K562 (cell line): ENCODE measurements at regions not wholly inside any gene's neighbourhood (a gene's known extent, or its start where the extent isn't known, plus 50 kb on each side); places are given as distances from the start of the nearest gene placed in this dataset.

Source experiments
- ATAC-seq: fragments of 200-7000 bp; cut with Tn5 transposase; 3 replicates; pipeline ENCODE4 v1.9.1; 2020; ENCODE audit warnings: moderate library complexity
- BruUV-seq: library from RNA; stranded (reverse); fragments of 400-500 nt; replicated peaks from 2 replicates; lab custom pipeline; 2021; lab: Mats Ljungman, UMichigan
- CTCF ChIA-PET: fragments of 300-600 bp; formaldehyde crosslinking; extraction: SDS; loops from one replicate; lab custom pipeline; 2021; ENCODE audit warnings: low intra/inter-chr PET ratio; lab: Yijun Ruan, JAX
- POLR2A ChIA-PET: fragments of 300-600, 350-650 bp; sonication (Branson Sonifier 250); formaldehyde crosslinking; extraction: SDS; loops from one replicate; lab custom pipeline; 2021; ENCODE audit warnings: antibody characterized with exemption, inconsistent platforms; lab: Yijun Ruan, JAX
- DNase-seq, 4 experiments: peaks; one replicate each; pipeline versions ENCODE4 v3.0.0 to v3.0.0-alpha.2; 2011 to 2018; ENCODE audit warnings: low spot score in 3 of 4, mixed read lengths in 3 of 4; ENCODE audit errors: extremely low read depth in 1 of 4
- FAIRE-seq: peaks from 2 replicates; lab custom pipeline; 2011; peaks lifted over from hg19 to GRCh38; lab: Jason Lieb, UNC
- H2AFZ ChIP-seq: 2 replicates; pipeline ENCODE4 v1.6.0; 2011; ENCODE audit warnings: low read depth, low read length, control low read depth, inconsistent platforms
- H3K27ac ChIP-seq: fragments of 200-600 bp; 3 replicates; pipeline ENCODE4 v1.8.0; 2011; ENCODE audit warnings: low read depth, mild to moderate bottlenecking, control low read depth, inconsistent platforms, low read length, moderate library complexity, mixed read lengths; ENCODE audit errors: extremely low read depth
- H3K27me3 ChIP-seq, 2 experiments: fragments of 300-600 bp in 1 of 2; 2 replicates in 1 of 2; 3 replicates in 1 of 2; pipeline versions ENCODE4 v1.6.0 to v1.8.0; 2011; ENCODE audit warnings: inconsistent platforms in 2 of 2, low read length in 2 of 2, mild to moderate bottlenecking in 1 of 2, mixed read lengths in 1 of 2, moderate library complexity in 1 of 2; ENCODE audit not compliant: control insufficient read depth in 2 of 2, insufficient read depth in 2 of 2
- H3K36me3 ChIP-seq: fragments of 300-600 bp; 3 replicates; pipeline ENCODE4 v1.8.0; 2011; ENCODE audit warnings: mild to moderate bottlenecking, low read length, inconsistent platforms; ENCODE audit not compliant: control insufficient read depth, insufficient read depth
- H3K4me1 ChIP-seq, 2 experiments: fragments of 200-600 bp in 1 of 2; replicated peaks in 1 of 2; 2 replicates in 1 of 2; 3 replicates in 1 of 2; pipeline versions ENCODE4 v1.5.1 to v1.8.0; 2011; ENCODE audit warnings: inconsistent platforms in 2 of 2, low read length in 2 of 2, mild to moderate bottlenecking in 1 of 2, mixed read lengths in 1 of 2, moderate library complexity in 1 of 2; ENCODE audit not compliant: control insufficient read depth in 2 of 2, insufficient read depth in 2 of 2
- H3K4me2 ChIP-seq: 2 replicates; pipeline ENCODE4 v1.6.1; 2011; ENCODE audit warnings: low read length, control low read depth, inconsistent platforms, mixed read lengths; ENCODE audit not compliant: insufficient read depth
- H3K4me3 ChIP-seq: fragments of 200-600 bp; sonication (generic), shearing (Covaris generic); 2 replicates; pipeline ENCODE4 v1.5.1; 2016; ENCODE audit warnings: control low read depth, inconsistent platforms
- H3K79me2 ChIP-seq: fragments of 200-600 bp; 3 replicates; pipeline ENCODE4 v1.8.0; 2011; ENCODE audit warnings: low read length, inconsistent platforms; ENCODE audit not compliant: control insufficient read depth, insufficient read depth
- H3K9ac ChIP-seq, 2 experiments: 2 replicates each; pipeline versions ENCODE4 v1.6.0 to v1.6.1; 2011; ENCODE audit warnings: low read depth in 2 of 2, low read length in 2 of 2, control low read depth in 1 of 2, inconsistent platforms in 1 of 2, mild to moderate bottlenecking in 1 of 2, mixed read lengths in 1 of 2; ENCODE audit not compliant: insufficient read depth in 1 of 2
- H3K9me1 ChIP-seq: one replicate; pipeline ENCODE4 v1.6.0; 2011; ENCODE audit warnings: inconsistent platforms, mild to moderate bottlenecking, low read length, moderate library complexity; ENCODE audit not compliant: control insufficient read depth, insufficient read depth
- H3K9me3 ChIP-seq: replicated peaks from 2 replicates; pipeline ENCODE4 v1.5.1; 2011; ENCODE audit warnings: low read depth, low read length, inconsistent platforms; ENCODE audit not compliant: control insufficient read depth, insufficient read depth
- H4K20me1 ChIP-seq: replicated peaks from 2 replicates; pipeline ENCODE4 v1.6.1; 2011; ENCODE audit warnings: low read length, inconsistent platforms, mixed read lengths; ENCODE audit not compliant: control insufficient read depth, insufficient read depth
- BCOR ChIP-seq: fragments of 450-650 bp; IDR thresholded peaks from 2 replicates; pipeline ENCODE4 v1.6.1; 2016
- BDP1 ChIP-seq: IDR thresholded peaks from 3 replicates; pipeline ENCODE4 v1.6.1; 2011; ENCODE audit not compliant: insufficient read length, insufficient read depth
- ELF1 ChIP-seq: fragments of 200-800 bp; sonication (Bioruptor generic); IDR thresholded peaks from 2 replicates; pipeline ENCODE4 v1.6.1; 2016; ENCODE audit warnings: missing genetic modification characterization, missing compliant biosample characterization
- KAT7 ChIP-seq: sonication (generic); formaldehyde crosslinking; IDR thresholded peaks from 2 replicates; pipeline ENCODE4 v1.8.0; 2022; ENCODE audit warnings: missing genetic modification reagents, mild to moderate bottlenecking, borderline replicate concordance
- LCOR ChIP-seq: sonication (generic); formaldehyde crosslinking; IDR thresholded peaks from 2 replicates; pipeline ENCODE4 v1.8.0; 2022; ENCODE audit warnings: mild to moderate bottlenecking, missing genetic modification reagents
- MIER1 ChIP-seq: fragments of 450-650 bp; IDR thresholded peaks from 2 replicates; pipeline ENCODE4 v1.6.1; 2016; ENCODE audit warnings: antibody characterized with exemption, mild to moderate bottlenecking, low read depth
- NCOA1 ChIP-seq: fragments of 450-650 bp; IDR thresholded peaks from 2 replicates; pipeline ENCODE4 v1.6.1; 2016; ENCODE audit warnings: low read depth
- PTRF ChIP-seq: fragments of 450-650 bp; IDR thresholded peaks from 2 replicates; pipeline ENCODE4 v1.6.1; 2016; ENCODE audit warnings: mild to moderate bottlenecking, missing genetic modification characterization, missing compliant biosample characterization
- RBBP5 ChIP-seq: fragments of 200-600 bp; sonication (generic); IDR thresholded peaks from 2 replicates; pipeline ENCODE4 v1.6.1; 2012; ENCODE audit warnings: borderline replicate concordance, mild to moderate bottlenecking, low read length, control low read depth, inconsistent platforms; ENCODE audit not compliant: insufficient read depth, poor library complexity, severe bottlenecking
- YY1 ChIP-seq, 3 experiments: IDR thresholded peaks; 2 replicates each; pipeline ENCODE4 v1.6.1; 2011; ENCODE audit warnings: low read length in 2 of 3, mild to moderate bottlenecking in 2 of 3, moderate library complexity in 2 of 3, borderline replicate concordance in 1 of 3, control low read depth in 1 of 3, low read depth in 1 of 3; ENCODE audit not compliant: insufficient read depth in 3 of 3, insufficient replicate concordance in 2 of 3, control insufficient read depth in 1 of 3, insufficient read length in 1 of 3; ENCODE audit errors: extremely low read depth in 1 of 3
- ZBED1 ChIP-seq: IDR thresholded peaks from 2 replicates; pipeline ENCODE4 v1.6.1; 2014
- ZFP1 ChIP-seq: fragments of 450-650 bp; formaldehyde crosslinking; IDR thresholded peaks from 2 replicates; pipeline ENCODE4 v1.4.0; 2020; ENCODE audit warnings: mild to moderate bottlenecking, mixed read lengths
- ZNF583 ChIP-seq: fragments of 250-450 bp; sonication (Bioruptor Pico); IDR thresholded peaks from 2 replicates; pipeline ENCODE4 v1.4.0; 2020
- ZNF589 ChIP-seq: fragments of 200-800 bp; sonication (Bioruptor generic); IDR thresholded peaks from 2 replicates; pipeline ENCODE4 v1.6.1; 2016; ENCODE audit warnings: low read depth, missing genetic modification characterization, missing compliant biosample characterization
- WGBS: fragments of 100-300 bp; shearing (Covaris generic); methylation state at CpG from one replicate; pipeline ENCODE4 v1.1.6; 2016; ENCODE audit warnings: low coverage, mixed read lengths; ENCODE audit not compliant: insufficient coverage; ENCODE audit errors: missing lambda C conversion rate; 5-methylcytosine and 5-hydroxymethylcytosine counted together
- in situ Hi-C: fragments of 300-500 bp; cut with MboI; formaldehyde crosslinking; loops from 4 replicates; pipeline ENCODE4 v1.15.0; 2018; ENCODE audit warnings: inconsistent platforms, mixed read lengths
- intact Hi-C: fragments of 100-400 bp; cut with micrococcal nuclease; formaldehyde crosslinking; loops from 2 replicates; pipeline ENCODE4 v1.14.2; 2022
- TF ChIP-seq, protein P1 (sequence below), 3 experiments: IDR thresholded peaks in 2 of 3; conservative IDR thresholded peaks in 1 of 3; 2 replicates each; pipeline ENCODE4 v1.5.1; 2011 to 2012; ENCODE audit warnings: low read length in 3 of 3, mild to moderate bottlenecking in 3 of 3, control low read depth in 2 of 3, improper control_type of control experiment in 1 of 3, inconsistent platforms in 1 of 3, low read depth in 1 of 3, mixed read lengths in 1 of 3, moderate library complexity in 1 of 3; ENCODE audit not compliant: insufficient read depth in 2 of 3

DNA sequence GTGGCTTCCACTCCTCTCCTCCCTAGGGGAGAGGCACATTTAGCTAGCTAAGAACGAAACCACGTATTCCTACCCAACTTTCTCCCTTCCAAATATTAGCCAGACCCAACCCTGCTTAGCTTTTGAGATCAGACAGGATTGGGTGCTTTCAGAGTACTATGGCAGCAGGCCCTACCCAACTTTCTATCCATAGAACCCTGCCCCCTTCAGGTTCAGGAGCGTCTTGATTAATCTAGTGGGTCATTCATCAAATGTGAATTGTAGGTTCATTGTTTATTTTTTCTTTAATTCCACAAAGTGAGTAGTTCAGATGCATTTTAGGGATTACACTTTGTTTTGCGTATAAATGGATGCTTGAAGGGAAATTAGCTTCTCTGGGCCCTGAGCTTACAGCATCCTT is 188.3 kb downstream of the MIB1 start:
- Histone ChIP-seq H3K27me3 (peaks cover 7 to 10% of the 10 kb centered on the region in 2 experiments; a peak in 4 of 5 replicates), H3K9ac (no peak overlapping the region), H3K4me1 (no peaks in the 10 kb centered on the region), H3K9me1 (no peaks in the 10 kb centered on the region), H3K79me2 (no peaks in the 10 kb centered on the region), H2AFZ (no peak overlapping the region), H3K4me3 (no peak overlapping the region), H3K36me3 (no peaks in the 10 kb centered on the region), H3K9me3 (no peaks in the 10 kb centered on the region), H3K4me2 (no peak overlapping the region), H4K20me1 (0 out of 2 replicates have a peak, but pooled peaks cover 2% of the 10 kb centered on the region), H3K27ac (no peak overlapping the region)
- TF ChIP-seq ZFP1 (CRISPR knock-in tag) = no peak
- TF ChIP-seq, protein P1, sequence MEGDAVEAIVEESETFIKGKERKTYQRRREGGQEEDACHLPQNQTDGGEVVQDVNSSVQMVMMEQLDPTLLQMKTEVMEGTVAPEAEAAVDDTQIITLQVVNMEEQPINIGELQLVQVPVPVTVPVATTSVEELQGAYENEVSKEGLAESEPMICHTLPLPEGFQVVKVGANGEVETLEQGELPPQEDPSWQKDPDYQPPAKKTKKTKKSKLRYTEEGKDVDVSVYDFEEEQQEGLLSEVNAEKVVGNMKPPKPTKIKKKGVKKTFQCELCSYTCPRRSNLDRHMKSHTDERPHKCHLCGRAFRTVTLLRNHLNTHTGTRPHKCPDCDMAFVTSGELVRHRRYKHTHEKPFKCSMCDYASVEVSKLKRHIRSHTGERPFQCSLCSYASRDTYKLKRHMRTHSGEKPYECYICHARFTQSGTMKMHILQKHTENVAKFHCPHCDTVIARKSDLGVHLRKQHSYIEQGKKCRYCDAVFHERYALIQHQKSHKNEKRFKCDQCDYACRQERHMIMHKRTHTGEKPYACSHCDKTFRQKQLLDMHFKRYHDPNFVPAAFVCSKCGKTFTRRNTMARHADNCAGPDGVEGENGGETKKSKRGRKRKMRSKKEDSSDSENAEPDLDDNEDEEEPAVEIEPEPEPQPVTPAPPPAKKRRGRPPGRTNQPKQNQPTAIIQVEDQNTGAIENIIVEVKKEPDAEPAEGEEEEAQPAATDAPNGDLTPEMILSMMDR (IDR thresholded peaks at IDR 0.05 in 2 of 3, conservative IDR thresholded peaks at IDR 0.05 in 1 of 3; ENCODE audit: insufficient read depth in 2 of 3, low read depth in 1 of 3, low read length in 3 of 3) = peak in 1 of 3 experiments; percentile 26; a peak in 1 of 6 replicates
- CTCF ChIA-PET = no interaction called here
- no peak for FAIRE-seq
- in situ Hi-C loops = no loop called here
- intact Hi-C loops = no loop called here
- POLR2A ChIA-PET = interaction anchor here (0.6 kb wide), 2 partner anchors 9 to 435 kb away, joined by 3 read pairs; no protein-coding TSS in a partner anchor
- BruUV-seq = no TSS peak
- peak; percentile 61 for ATAC-seq
- peak in 1 of 4 experiments; percentile 10 for DNase-seq
- WGBS = 3% methylated on average over 4 of the region's 4 CpGs

DNA sequence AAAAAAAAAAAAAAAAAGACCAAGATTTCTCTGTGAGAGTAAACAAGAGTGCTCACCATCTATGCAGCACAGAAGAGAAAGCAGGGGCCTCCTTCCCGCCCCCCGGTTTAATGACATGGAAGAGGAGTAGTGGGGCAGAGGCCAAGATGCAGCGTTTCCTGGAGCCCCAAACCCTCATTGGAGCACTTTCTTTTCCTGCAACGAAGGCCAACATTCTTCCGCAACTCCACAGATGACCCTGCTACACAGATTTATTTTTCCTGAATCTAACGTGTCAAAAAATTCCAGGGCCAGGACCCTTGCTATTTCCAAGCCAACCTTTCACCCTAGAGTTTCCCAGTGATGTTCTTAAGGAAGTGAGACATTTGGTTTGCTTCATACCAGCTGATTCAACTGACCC is 189.6 kb downstream of the MIB1 start:
- H3K4me2 ChIP-seq = no peak overlapping the region
- H3K9ac ChIP-seq = no peak overlapping the region
- intact Hi-C loops (no loop called here), in situ Hi-C loops (no loop called here)
- BruUV-seq = no TSS peak
- no peak overlapping the region for H3K4me3 ChIP-seq
- no peaks in the 10 kb centered on the region for H3K79me2 ChIP-seq
- peaks cover 10 to 19% of the 10 kb centered on the region in 2 experiments; a peak in 4 of 5 replicates for H3K27me3 ChIP-seq
- no peak overlapping the region for H3K27ac ChIP-seq
- H3K4me1 ChIP-seq = no peaks in the 10 kb centered on the region
- ATAC-seq (no peak), FAIRE-seq (no peak), DNase-seq (no peak)
- CTCF ChIA-PET = no interaction called here
- H3K36me3 ChIP-seq = no peaks in the 10 kb centered on the region
- H3K9me3 ChIP-seq = no peaks in the 10 kb centered on the region
- no peak overlapping the region for H2AFZ ChIP-seq
- H3K9me1 ChIP-seq = no peaks in the 10 kb centered on the region
- 1% methylated on average over 6 of the region's 6 CpGs for WGBS
- POLR2A ChIA-PET = interaction anchor here (1.0 kb wide), 1 partner anchor 12 kb away, joined by 4 read pairs; no protein-coding TSS in a partner anchor
- 0 out of 2 replicates have a peak, but pooled peaks cover 2% of the 10 kb centered on the region for H4K20me1 ChIP-seq
- TF ChIP-seq KAT7 (CRISPR knock-in tag) = no peak
- no peak for TF ChIP-seq BCOR
- TF ChIP-seq NCOA1 = no peak
- no peak for TF ChIP-seq LCOR
- TF ChIP-seq ELF1 (tag) = no peak
- no peak for TF ChIP-seq YY1 (IDR thresholded peaks at IDR 0.05; ENCODE audit: borderline replicate concordance in 1 of 3, control insufficient read depth in 1 of 3, extremely low read depth in 1 of 3, insufficient read depth in 3 of 3, insufficient read length in 1 of 3, insufficient replicate concordance in 2 of 3, low read depth in 1 of 3, low read length in 2 of 3)
- TF ChIP-seq BDP1 = no peak
- no peak for TF ChIP-seq ZNF589
- TF ChIP-seq ZBED1 = no peak
- no peak for TF ChIP-seq PTRF (tag)
- no peak for TF ChIP-seq RBBP5
- no peak for TF ChIP-seq MIER1
- no peak for TF ChIP-seq ZNF583 (CRISPR knock-in tag)
